Endothelial cell (in vitro differentiated cells): ENCODE measurements at regions not wholly inside any gene's neighbourhood (a gene's known extent, or its start where the extent isn't known, plus 50 kb on each side); places are given as distances from the start of the nearest gene placed in this dataset.

ENCODE experiments used
- DNase-seq: peaks from one replicate; pipeline ENCODE4 v3.0.0; 2021; ENCODE audit warnings: low spot score
- H3K27ac Mint-ChIP-seq: one replicate; pipeline ENCODE4 v1.8.0; 2021; ENCODE audit warnings: mixed read lengths, inconsistent platforms; ENCODE audit not compliant: unreplicated experiment
- H3K27me3 Mint-ChIP-seq: one replicate; pipeline ENCODE4 v1.8.0; 2021; ENCODE audit warnings: mild to moderate bottlenecking, moderate library complexity, mixed read lengths, inconsistent platforms; ENCODE audit not compliant: unreplicated experiment
- H3K36me3 Mint-ChIP-seq: one replicate; pipeline ENCODE4 v1.8.0; 2021; ENCODE audit warnings: mild to moderate bottlenecking, low read depth, mixed read lengths, inconsistent platforms; ENCODE audit not compliant: unreplicated experiment
- H3K4me1 Mint-ChIP-seq: one replicate; pipeline ENCODE4 v1.8.0; 2021; ENCODE audit warnings: mild to moderate bottlenecking, mixed read lengths, inconsistent platforms; ENCODE audit not compliant: unreplicated experiment
- H3K4me3 Mint-ChIP-seq: one replicate; pipeline ENCODE4 v1.8.0; 2021; ENCODE audit warnings: mild to moderate bottlenecking, mixed read lengths, inconsistent platforms; ENCODE audit not compliant: unreplicated experiment
- H3K9me3 Mint-ChIP-seq: one replicate; pipeline ENCODE4 v1.8.0; 2021; ENCODE audit warnings: mixed read lengths, inconsistent platforms; ENCODE audit not compliant: unreplicated experiment
- TF ChIP-seq, protein P1 (sequence below): fragments of 200-600 bp; sonication (generic); IDR thresholded peaks from one replicate; pipeline ENCODE4 v1.5.0; 2021; ENCODE audit warnings: antibody characterized with exemption; ENCODE audit not compliant: unreplicated experiment

DNA sequence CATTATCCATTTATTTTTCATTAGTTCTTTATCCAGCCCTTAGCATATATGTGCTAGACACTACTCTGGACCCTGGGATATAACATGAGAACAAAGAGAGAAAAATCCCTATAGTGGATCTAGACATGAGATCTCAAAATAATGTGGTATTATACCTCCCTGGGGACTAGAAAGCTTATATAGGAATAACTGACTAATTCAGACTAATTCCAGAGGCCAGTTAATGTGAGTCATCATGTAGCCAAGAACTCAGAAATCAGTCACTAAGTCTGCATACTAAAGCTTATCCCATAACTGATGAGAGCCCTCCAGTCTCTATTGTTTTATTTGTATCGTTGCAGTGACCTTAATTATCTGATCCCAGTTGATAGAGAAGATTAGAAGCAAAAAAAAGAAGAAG is 267.1 kb upstream of the RGS6 start:
- TF ChIP-seq, protein P1, sequence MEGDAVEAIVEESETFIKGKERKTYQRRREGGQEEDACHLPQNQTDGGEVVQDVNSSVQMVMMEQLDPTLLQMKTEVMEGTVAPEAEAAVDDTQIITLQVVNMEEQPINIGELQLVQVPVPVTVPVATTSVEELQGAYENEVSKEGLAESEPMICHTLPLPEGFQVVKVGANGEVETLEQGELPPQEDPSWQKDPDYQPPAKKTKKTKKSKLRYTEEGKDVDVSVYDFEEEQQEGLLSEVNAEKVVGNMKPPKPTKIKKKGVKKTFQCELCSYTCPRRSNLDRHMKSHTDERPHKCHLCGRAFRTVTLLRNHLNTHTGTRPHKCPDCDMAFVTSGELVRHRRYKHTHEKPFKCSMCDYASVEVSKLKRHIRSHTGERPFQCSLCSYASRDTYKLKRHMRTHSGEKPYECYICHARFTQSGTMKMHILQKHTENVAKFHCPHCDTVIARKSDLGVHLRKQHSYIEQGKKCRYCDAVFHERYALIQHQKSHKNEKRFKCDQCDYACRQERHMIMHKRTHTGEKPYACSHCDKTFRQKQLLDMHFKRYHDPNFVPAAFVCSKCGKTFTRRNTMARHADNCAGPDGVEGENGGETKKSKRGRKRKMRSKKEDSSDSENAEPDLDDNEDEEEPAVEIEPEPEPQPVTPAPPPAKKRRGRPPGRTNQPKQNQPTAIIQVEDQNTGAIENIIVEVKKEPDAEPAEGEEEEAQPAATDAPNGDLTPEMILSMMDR = no peak
- H3K27me3 Mint-ChIP-seq = no peaks in the 10 kb centered on the region
- no peak for DNase-seq
- no peak overlapping the region for H3K4me3 Mint-ChIP-seq
- no peaks in the 10 kb centered on the region for H3K4me1 Mint-ChIP-seq
- H3K36me3 Mint-ChIP-seq = peaks cover 9% of the 10 kb centered on the region
- H3K27ac Mint-ChIP-seq = no peak overlapping the region
- H3K9me3 Mint-ChIP-seq = no peaks in the 10 kb centered on the region

DNA sequence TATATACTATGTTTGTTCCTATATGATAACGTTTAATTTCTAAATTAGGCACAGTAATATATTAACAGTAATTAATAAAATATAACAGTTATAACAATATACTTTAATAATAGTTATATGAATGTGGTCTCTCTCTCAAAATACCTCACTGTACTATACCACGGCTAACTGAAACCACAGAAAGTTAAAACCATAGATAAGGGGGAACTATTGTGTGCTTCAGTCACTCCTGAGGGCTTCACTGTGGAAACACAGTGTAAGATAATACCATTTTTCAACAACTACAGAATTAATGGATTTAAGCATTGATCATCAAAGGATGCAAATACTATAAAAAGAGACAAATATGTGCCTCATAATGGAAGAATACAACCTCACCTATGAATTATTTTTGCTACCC is 266.4 kb upstream of the RGS6 start:
- Mint-ChIP-seq H3K4me1 (no peaks in the 10 kb centered on the region), H3K9me3 (no peaks in the 10 kb centered on the region), H3K27me3 (no peaks in the 10 kb centered on the region), H3K4me3 (no peak overlapping the region), H3K27ac (no peak overlapping the region), H3K36me3 (peaks cover 9% of the 10 kb centered on the region)
- no peak for DNase-seq
- TF ChIP-seq, protein P1 = no peak

DNA sequence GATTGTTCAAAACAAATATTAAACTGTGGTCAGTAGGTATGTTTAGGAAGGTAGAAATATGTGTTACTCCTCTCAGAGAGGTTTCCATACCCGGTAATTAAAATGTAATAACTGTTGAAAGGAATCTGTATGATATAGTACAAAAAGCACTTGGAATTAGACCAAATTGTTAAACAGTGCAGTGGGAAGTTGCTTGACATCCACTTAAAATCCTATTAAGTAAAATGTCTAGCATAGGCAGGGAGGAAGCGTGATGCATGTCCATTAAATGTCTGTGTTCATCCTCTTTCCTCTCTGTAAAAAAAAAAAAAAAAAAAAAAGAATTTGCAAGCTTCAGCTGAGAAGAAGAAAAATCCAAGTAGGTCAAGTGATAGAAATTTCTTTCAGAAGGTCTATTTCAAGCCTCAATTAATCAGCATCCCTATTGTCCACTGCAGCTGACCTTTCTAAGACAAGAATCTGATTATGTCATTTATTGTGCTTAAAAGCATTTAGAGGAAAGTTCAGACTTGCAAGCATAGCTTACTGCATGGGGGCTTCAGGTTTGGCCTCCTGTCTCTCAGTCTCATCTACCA is 265.6 kb upstream of the RGS6 start:
- no peak overlapping the region for H3K27ac Mint-ChIP-seq
- DNase-seq = no peak

DNA sequence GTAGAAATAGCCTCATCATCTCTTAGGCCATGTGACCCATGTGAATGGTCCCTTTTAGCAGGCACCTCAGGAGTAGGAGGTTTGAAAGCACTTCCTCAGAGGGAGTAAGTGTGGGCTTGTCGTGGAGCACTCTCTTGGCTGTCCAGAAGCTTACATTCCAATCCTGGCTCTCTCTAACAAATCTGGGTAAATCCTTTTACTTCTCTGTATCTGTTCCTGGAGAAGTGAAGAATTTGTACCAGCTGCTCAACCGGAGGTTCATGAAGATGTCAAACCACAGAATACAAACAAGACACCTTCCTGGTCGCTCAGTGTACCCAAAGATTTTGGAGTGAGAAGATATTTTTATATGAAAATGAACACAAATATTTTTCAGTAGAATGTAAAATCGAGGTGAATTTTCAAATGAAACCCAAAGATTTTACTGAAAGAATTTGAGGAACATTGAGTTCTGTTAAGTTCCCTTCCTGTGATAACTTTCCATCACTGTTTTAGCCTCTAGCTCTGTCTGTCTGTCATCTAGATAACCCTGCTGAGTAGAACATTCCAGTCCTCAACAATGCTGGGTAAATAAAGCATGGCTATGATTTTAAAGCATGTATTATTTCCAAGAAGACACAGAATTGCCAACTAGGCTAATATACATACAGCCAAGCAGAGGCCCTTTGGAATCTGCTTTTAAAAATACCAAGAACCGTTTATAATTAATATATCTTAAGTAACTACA is 263.9 kb upstream of the RGS6 start:
- DNase-seq = no peak
- TF ChIP-seq, protein P1 = no peak
- Mint-ChIP-seq H3K9me3 (no peaks in the 10 kb centered on the region), H3K27ac (no peak overlapping the region), H3K27me3 (no peaks in the 10 kb centered on the region), H3K36me3 (peaks cover 22% of the 10 kb centered on the region), H3K4me1 (no peaks in the 10 kb centered on the region), H3K4me3 (no peak overlapping the region)

More for the DNA sequence above, 265.6 kb upstream of the RGS6 start:
- Mint-ChIP-seq H3K9me3 (no peaks in the 10 kb centered on the region), H3K36me3 (peaks cover 10% of the 10 kb centered on the region), H3K27me3 (no peaks in the 10 kb centered on the region), H3K4me3 (no peak overlapping the region), H3K4me1 (no peaks in the 10 kb centered on the region)
- TF ChIP-seq, protein P1 = no peak

DNA sequence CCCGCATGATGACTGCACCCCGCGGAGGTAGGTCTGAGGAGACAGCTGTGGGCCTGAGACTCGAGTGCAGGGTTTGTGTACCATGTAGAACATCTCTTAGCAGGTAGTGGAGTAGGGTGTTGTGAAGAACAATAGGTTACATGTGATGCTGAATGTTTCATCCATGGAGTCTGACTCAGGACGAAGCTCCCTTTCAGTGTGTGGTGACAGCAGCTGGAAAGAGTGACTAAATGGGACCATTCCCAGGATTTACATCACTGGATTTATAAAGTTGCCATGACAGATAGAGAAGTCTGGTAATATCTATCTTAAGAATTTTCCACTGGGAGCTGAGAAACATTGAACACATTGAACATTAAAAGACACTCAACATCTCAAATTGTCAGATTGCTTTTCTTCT is 259.6 kb upstream of the RGS6 start:
- Mint-ChIP-seq H3K36me3 (peaks cover 21% of the 10 kb centered on the region), H3K9me3 (no peaks in the 10 kb centered on the region), H3K27ac (no peak overlapping the region), H3K4me3 (no peak overlapping the region), H3K4me1 (no peaks in the 10 kb centered on the region), H3K27me3 (peaks cover 1% of the 10 kb centered on the region)
- TF ChIP-seq, protein P1 = no peak
- no peak for DNase-seq
